ENCODE measurements at regions not wholly inside any gene's neighbourhood (a gene's known extent, or its start where the extent isn't known, plus 50 kb on each side); places are given as distances from the start of the nearest gene placed in this dataset.

DNA sequence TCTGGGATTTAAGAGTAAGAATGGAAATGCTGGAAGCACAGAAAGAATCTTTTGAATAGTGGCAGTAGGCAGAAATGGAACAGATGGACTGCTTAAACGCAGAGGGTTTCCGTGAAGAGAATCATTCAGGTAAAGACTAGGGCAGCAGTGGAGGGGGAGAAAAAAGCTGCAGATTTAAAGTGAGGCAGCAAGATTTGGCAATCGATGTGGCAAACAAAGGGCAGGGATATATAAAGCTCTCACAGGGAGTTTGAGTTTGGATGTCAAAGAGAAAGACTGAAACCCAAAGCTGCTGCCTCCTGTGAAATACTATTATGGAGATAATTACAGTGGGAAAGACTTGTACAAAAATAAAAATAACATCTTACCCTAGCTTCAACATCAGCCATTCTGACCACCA is 384.0 kb downstream of the CENPC start:
- no peak for DNase-seq
- no peak overlapping the region for H3K9ac ChIP-seq (ENCODE audit: low read length)
- no peak overlapping the region for H3K4ac ChIP-seq (ENCODE audit: low read depth, low read length)
- no peak overlapping the region for H3K4me3 ChIP-seq (ENCODE audit: low read depth, low read length)
- no peak overlapping the region for H2BK12ac ChIP-seq (ENCODE audit: low read length)
- no peak overlapping the region for H3K14ac ChIP-seq (ENCODE audit: low read length)
- H2BK120ac ChIP-seq (ENCODE audit: insufficient read depth, low read length, poor library complexity) = no peak overlapping the region
- H4K12ac ChIP-seq (ENCODE audit: low read depth, low read length) = no peak overlapping the region
- no peaks in the 10 kb centered on the region for H3K27me3 ChIP-seq (ENCODE audit: insufficient read depth, low read length)
- no peak overlapping the region for H2BK5ac ChIP-seq (ENCODE audit: low read depth, low read length, poor library complexity)
- H3K79me1 ChIP-seq (ENCODE audit: low read length) = no peaks in the 10 kb centered on the region
- no peak overlapping the region for H3K18ac ChIP-seq (ENCODE audit: low read length)
- no peak overlapping the region for H2AFZ ChIP-seq (ENCODE audit: insufficient read depth, low read length, poor library complexity)
- no peak overlapping the region for H3K23ac ChIP-seq (ENCODE audit: low read length)
- H3K27ac ChIP-seq (ENCODE audit: low read depth, low read length) = no peak overlapping the region
- no CpG with 5 or more reads among the region's 3 CpGs for WGBS (ENCODE audit: extremely low coverage, insufficient coverage, insufficient read length)
- H4K91ac ChIP-seq (ENCODE audit: low read depth, low read length) = no peak overlapping the region
- H3K9me3 ChIP-seq (ENCODE audit: insufficient read depth, low read depth, low read length) = no peaks in the 10 kb centered on the region
- no peaks in the 10 kb centered on the region for H3K4me1 ChIP-seq (ENCODE audit: control insufficient read depth in 1 of 2, insufficient read depth in 2 of 2, low read length in 2 of 2)
- H3K79me2 ChIP-seq (ENCODE audit: control insufficient read depth, insufficient read depth, low read length, poor library complexity) = no peaks in the 10 kb centered on the region
- no peak overlapping the region for H3K4me2 ChIP-seq (ENCODE audit: low read length)
- no peak overlapping the region for H2AK5ac ChIP-seq (ENCODE audit: low read length)
- H4K8ac ChIP-seq (ENCODE audit: low read depth, low read length) = no peak overlapping the region
- H3K36me3 ChIP-seq (ENCODE audit: control insufficient read depth in 1 of 2, insufficient read depth in 2 of 2, low read length in 2 of 2) = no peaks in the 10 kb centered on the region

DNA sequence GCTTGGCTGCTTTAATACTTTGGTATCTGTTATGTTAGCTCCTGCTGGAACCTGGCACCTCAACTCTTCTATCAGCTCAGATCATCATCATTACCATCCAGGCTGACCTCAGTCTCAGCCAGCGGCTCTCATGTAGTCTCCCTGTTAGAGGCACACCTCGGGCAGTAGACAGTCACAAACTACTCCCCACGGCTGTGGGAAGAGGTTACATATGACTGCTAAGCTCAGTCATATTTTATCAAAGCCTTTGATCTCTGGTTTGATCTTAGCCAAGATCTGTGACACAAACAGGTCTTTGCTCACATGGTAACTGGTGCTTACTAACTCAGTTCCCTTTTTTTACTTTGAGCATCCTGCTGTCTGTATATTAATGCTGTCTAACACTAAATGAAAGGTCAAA is 384.9 kb downstream of the CENPC start:
- H4K12ac ChIP-seq (ENCODE audit: low read depth, low read length) = no peak overlapping the region
- WGBS (ENCODE audit: extremely low coverage, insufficient coverage, insufficient read length) = no CpG with 5 or more reads among the region's 3 CpGs
- H3K27ac ChIP-seq (ENCODE audit: low read depth, low read length) = no peak overlapping the region
- no peak overlapping the region for H3K18ac ChIP-seq (ENCODE audit: low read length)
- no peak overlapping the region for H4K8ac ChIP-seq (ENCODE audit: low read depth, low read length)
- no peak overlapping the region for H2BK12ac ChIP-seq (ENCODE audit: low read length)
- no peak overlapping the region for H3K4ac ChIP-seq (ENCODE audit: low read depth, low read length)
- H2BK5ac ChIP-seq (ENCODE audit: low read depth, low read length, poor library complexity) = no peak overlapping the region
- no peaks in the 10 kb centered on the region for H3K79me1 ChIP-seq (ENCODE audit: low read length)
- no peaks in the 10 kb centered on the region for H3K9me3 ChIP-seq (ENCODE audit: insufficient read depth, low read depth, low read length)
- DNase-seq = peak in 1 of 2 donors; percentile 4
- no peaks in the 10 kb centered on the region for H3K4me1 ChIP-seq (ENCODE audit: control insufficient read depth in 1 of 2, insufficient read depth in 2 of 2, low read length in 2 of 2)
- no peak overlapping the region for H4K91ac ChIP-seq (ENCODE audit: low read depth, low read length)
- H3K79me2 ChIP-seq (ENCODE audit: control insufficient read depth, insufficient read depth, low read length, poor library complexity) = no peaks in the 10 kb centered on the region
- H2BK120ac ChIP-seq (ENCODE audit: insufficient read depth, low read length, poor library complexity) = no peak overlapping the region
- H3K14ac ChIP-seq (ENCODE audit: low read length) = no peak overlapping the region
- H3K27me3 ChIP-seq (ENCODE audit: insufficient read depth, low read length) = no peaks in the 10 kb centered on the region
- H3K23ac ChIP-seq (ENCODE audit: low read length) = no peak overlapping the region
- H2AFZ ChIP-seq (ENCODE audit: insufficient read depth, low read length, poor library complexity) = no peak overlapping the region
- no peak overlapping the region for H3K9ac ChIP-seq (ENCODE audit: low read length)
- no peak overlapping the region for H3K4me2 ChIP-seq (ENCODE audit: low read length)
- H2AK5ac ChIP-seq (ENCODE audit: low read length) = no peak overlapping the region
- H3K36me3 ChIP-seq (ENCODE audit: control insufficient read depth in 1 of 2, insufficient read depth in 2 of 2, low read length in 2 of 2) = no peaks in the 10 kb centered on the region
- H3K4me3 ChIP-seq (ENCODE audit: low read depth, low read length) = no peak overlapping the region

DNA sequence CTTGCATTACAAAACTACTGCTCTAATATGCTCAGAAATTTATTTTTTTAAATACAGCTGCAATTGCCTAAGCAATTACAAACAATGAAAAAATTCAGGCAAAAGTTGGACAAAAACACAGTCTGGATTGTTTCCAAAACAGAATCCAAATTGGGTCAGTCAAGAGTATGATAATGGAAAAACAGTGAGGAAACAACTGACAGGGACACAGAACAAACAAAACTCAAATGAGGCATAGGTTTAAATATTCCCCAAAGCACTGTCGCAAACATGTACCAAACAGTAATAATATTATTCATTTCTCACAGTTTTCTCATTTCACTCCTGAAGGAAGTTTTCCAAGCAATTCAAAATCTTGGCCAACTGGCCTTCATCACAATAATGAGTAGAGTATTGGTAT is 386.6 kb downstream of the CENPC start:
- DNase-seq = no peak
- no peaks in the 10 kb centered on the region for H3K36me3 ChIP-seq (ENCODE audit: control insufficient read depth in 1 of 2, insufficient read depth in 2 of 2, low read length in 2 of 2)
- H3K23ac ChIP-seq (ENCODE audit: low read length) = no peak overlapping the region
- H2AK5ac ChIP-seq (ENCODE audit: low read length) = no peak overlapping the region
- no peak overlapping the region for H3K9ac ChIP-seq (ENCODE audit: low read length)
- H3K79me1 ChIP-seq (ENCODE audit: low read length) = no peaks in the 10 kb centered on the region
- H4K8ac ChIP-seq (ENCODE audit: low read depth, low read length) = no peak overlapping the region
- no peak overlapping the region for H2BK12ac ChIP-seq (ENCODE audit: low read length)
- H3K9me3 ChIP-seq (ENCODE audit: insufficient read depth, low read depth, low read length) = no peaks in the 10 kb centered on the region
- H2AFZ ChIP-seq (ENCODE audit: insufficient read depth, low read length, poor library complexity) = no peak overlapping the region
- no peaks in the 10 kb centered on the region for H3K4me1 ChIP-seq (ENCODE audit: control insufficient read depth in 1 of 2, insufficient read depth in 2 of 2, low read length in 2 of 2)
- H3K18ac ChIP-seq (ENCODE audit: low read length) = no peak overlapping the region
- no peak overlapping the region for H4K12ac ChIP-seq (ENCODE audit: low read depth, low read length)
- H2BK120ac ChIP-seq (ENCODE audit: insufficient read depth, low read length, poor library complexity) = no peak overlapping the region
- H3K4me2 ChIP-seq (ENCODE audit: low read length) = no peak overlapping the region
- no peaks in the 10 kb centered on the region for H3K79me2 ChIP-seq (ENCODE audit: control insufficient read depth, insufficient read depth, low read length, poor library complexity)
- no CpG with 5 or more reads among the region's 1 CpG for WGBS (ENCODE audit: extremely low coverage, insufficient coverage, insufficient read length)
- H2BK5ac ChIP-seq (ENCODE audit: low read depth, low read length, poor library complexity) = no peak overlapping the region
- no peak overlapping the region for H3K4me3 ChIP-seq (ENCODE audit: low read depth, low read length)
- H3K14ac ChIP-seq (ENCODE audit: low read length) = no peak overlapping the region
- H3K27ac ChIP-seq (ENCODE audit: low read depth, low read length) = no peak overlapping the region
- H3K4ac ChIP-seq (ENCODE audit: low read depth, low read length) = no peak overlapping the region
- no peaks in the 10 kb centered on the region for H3K27me3 ChIP-seq (ENCODE audit: insufficient read depth, low read length)
- no peak overlapping the region for H4K91ac ChIP-seq (ENCODE audit: low read depth, low read length)

DNA sequence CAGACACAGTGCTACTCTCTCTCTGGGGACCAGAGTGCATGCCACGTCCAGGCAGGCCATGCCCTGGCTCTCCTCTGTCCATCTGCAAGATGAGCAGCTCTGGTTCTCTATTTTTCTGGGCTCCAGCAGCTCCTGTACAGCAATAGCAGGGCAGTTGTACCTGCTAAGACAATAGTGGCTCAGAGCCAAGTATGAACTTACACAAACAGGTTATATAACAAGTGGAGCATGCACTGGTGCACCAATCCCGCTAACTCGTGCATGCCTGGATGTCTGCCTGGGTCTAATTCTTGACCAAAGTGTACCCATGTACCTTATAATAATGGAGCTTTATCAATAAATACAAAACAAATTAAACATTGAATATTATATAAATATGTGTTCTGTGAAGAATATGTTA is 392.3 kb downstream of the CENPC start:
- no peak overlapping the region for H3K9ac ChIP-seq (ENCODE audit: low read length)
- H2BK12ac ChIP-seq (ENCODE audit: low read length) = no peak overlapping the region
- no peak overlapping the region for H3K23ac ChIP-seq (ENCODE audit: low read length)
- H2BK120ac ChIP-seq (ENCODE audit: insufficient read depth, low read length, poor library complexity) = no peak overlapping the region
- H3K4me2 ChIP-seq (ENCODE audit: low read length) = no peak overlapping the region
- no peaks in the 10 kb centered on the region for H3K36me3 ChIP-seq (ENCODE audit: control insufficient read depth in 1 of 2, insufficient read depth in 2 of 2, low read length in 2 of 2)
- H3K9me3 ChIP-seq (ENCODE audit: insufficient read depth, low read depth, low read length) = no peaks in the 10 kb centered on the region
- no CpG with 5 or more reads among the region's 3 CpGs for WGBS (ENCODE audit: extremely low coverage, insufficient coverage, insufficient read length)
- H4K12ac ChIP-seq (ENCODE audit: low read depth, low read length) = no peak overlapping the region
- H4K91ac ChIP-seq (ENCODE audit: low read depth, low read length) = no peak overlapping the region
- H3K4me3 ChIP-seq (ENCODE audit: low read depth, low read length) = no peak overlapping the region
- H4K8ac ChIP-seq (ENCODE audit: low read depth, low read length) = no peak overlapping the region
- no peaks in the 10 kb centered on the region for H3K4me1 ChIP-seq (ENCODE audit: control insufficient read depth in 1 of 2, insufficient read depth in 2 of 2, low read length in 2 of 2)
- H3K18ac ChIP-seq (ENCODE audit: low read length) = no peak overlapping the region
- H3K79me1 ChIP-seq (ENCODE audit: low read length) = no peaks in the 10 kb centered on the region
- no peak overlapping the region for H2AFZ ChIP-seq (ENCODE audit: insufficient read depth, low read length, poor library complexity)
- no peak for DNase-seq
- no peak overlapping the region for H3K4ac ChIP-seq (ENCODE audit: low read depth, low read length)
- H3K79me2 ChIP-seq (ENCODE audit: control insufficient read depth, insufficient read depth, low read length, poor library complexity) = no peaks in the 10 kb centered on the region
- H3K27me3 ChIP-seq (ENCODE audit: insufficient read depth, low read length) = no peaks in the 10 kb centered on the region
- no peak overlapping the region for H3K14ac ChIP-seq (ENCODE audit: low read length)
- H3K27ac ChIP-seq (ENCODE audit: low read depth, low read length) = no peak overlapping the region
- no peak overlapping the region for H2BK5ac ChIP-seq (ENCODE audit: low read depth, low read length, poor library complexity)
- H2AK5ac ChIP-seq (ENCODE audit: low read length) = no peak overlapping the region
